K562 (cell line): ENCODE measurements at regions not wholly inside any gene's neighbourhood (a gene's known extent, or its start where the extent isn't known, plus 50 kb on each side); places are given as distances from the start of the nearest gene placed in this dataset.

Experiments
- ATAC-seq: fragments of 200-7000 bp; cut with Tn5 transposase; 3 replicates; pipeline ENCODE4 v1.9.1; 2020; ENCODE audit warnings: moderate library complexity
- BruUV-seq: library from RNA; stranded (reverse); fragments of 400-500 nt; replicated peaks from 2 replicates; lab custom pipeline; 2021; lab: Mats Ljungman, UMichigan
- CTCF ChIA-PET: fragments of 300-600 bp; formaldehyde crosslinking; extraction: SDS; loops from one replicate; lab custom pipeline; 2021; ENCODE audit warnings: low intra/inter-chr PET ratio; lab: Yijun Ruan, JAX
- POLR2A ChIA-PET: fragments of 300-600, 350-650 bp; sonication (Branson Sonifier 250); formaldehyde crosslinking; extraction: SDS; loops from one replicate; lab custom pipeline; 2021; ENCODE audit warnings: antibody characterized with exemption, inconsistent platforms; lab: Yijun Ruan, JAX
- DNase-seq, 4 experiments: peaks; one replicate each; pipeline versions ENCODE4 v3.0.0 to v3.0.0-alpha.2; 2011 to 2018; ENCODE audit warnings: low spot score in 3 of 4, mixed read lengths in 3 of 4; ENCODE audit errors: extremely low read depth in 1 of 4
- FAIRE-seq: peaks from 2 replicates; lab custom pipeline; 2011; peaks lifted over from hg19 to GRCh38; lab: Jason Lieb, UNC
- H2AFZ ChIP-seq: 2 replicates; pipeline ENCODE4 v1.6.0; 2011; ENCODE audit warnings: low read depth, low read length, control low read depth, inconsistent platforms
- H3K27ac ChIP-seq: fragments of 200-600 bp; 3 replicates; pipeline ENCODE4 v1.8.0; 2011; ENCODE audit warnings: low read depth, mild to moderate bottlenecking, control low read depth, inconsistent platforms, low read length, moderate library complexity, mixed read lengths; ENCODE audit errors: extremely low read depth
- H3K27me3 ChIP-seq, 2 experiments: fragments of 300-600 bp in 1 of 2; 2 replicates in 1 of 2; 3 replicates in 1 of 2; pipeline versions ENCODE4 v1.6.0 to v1.8.0; 2011; ENCODE audit warnings: inconsistent platforms in 2 of 2, low read length in 2 of 2, mild to moderate bottlenecking in 1 of 2, mixed read lengths in 1 of 2, moderate library complexity in 1 of 2; ENCODE audit not compliant: control insufficient read depth in 2 of 2, insufficient read depth in 2 of 2
- H3K36me3 ChIP-seq: fragments of 300-600 bp; 3 replicates; pipeline ENCODE4 v1.8.0; 2011; ENCODE audit warnings: mild to moderate bottlenecking, low read length, inconsistent platforms; ENCODE audit not compliant: control insufficient read depth, insufficient read depth
- H3K4me1 ChIP-seq, 2 experiments: fragments of 200-600 bp in 1 of 2; replicated peaks in 1 of 2; 2 replicates in 1 of 2; 3 replicates in 1 of 2; pipeline versions ENCODE4 v1.5.1 to v1.8.0; 2011; ENCODE audit warnings: inconsistent platforms in 2 of 2, low read length in 2 of 2, mild to moderate bottlenecking in 1 of 2, mixed read lengths in 1 of 2, moderate library complexity in 1 of 2; ENCODE audit not compliant: control insufficient read depth in 2 of 2, insufficient read depth in 2 of 2
- H3K4me2 ChIP-seq: 2 replicates; pipeline ENCODE4 v1.6.1; 2011; ENCODE audit warnings: low read length, control low read depth, inconsistent platforms, mixed read lengths; ENCODE audit not compliant: insufficient read depth
- H3K4me3 ChIP-seq: fragments of 200-600 bp; sonication (generic), shearing (Covaris generic); 2 replicates; pipeline ENCODE4 v1.5.1; 2016; ENCODE audit warnings: control low read depth, inconsistent platforms
- H3K79me2 ChIP-seq: fragments of 200-600 bp; 3 replicates; pipeline ENCODE4 v1.8.0; 2011; ENCODE audit warnings: low read length, inconsistent platforms; ENCODE audit not compliant: control insufficient read depth, insufficient read depth
- H3K9ac ChIP-seq, 2 experiments: 2 replicates each; pipeline versions ENCODE4 v1.6.0 to v1.6.1; 2011; ENCODE audit warnings: low read depth in 2 of 2, low read length in 2 of 2, control low read depth in 1 of 2, inconsistent platforms in 1 of 2, mild to moderate bottlenecking in 1 of 2, mixed read lengths in 1 of 2; ENCODE audit not compliant: insufficient read depth in 1 of 2
- H3K9me1 ChIP-seq: one replicate; pipeline ENCODE4 v1.6.0; 2011; ENCODE audit warnings: inconsistent platforms, mild to moderate bottlenecking, low read length, moderate library complexity; ENCODE audit not compliant: control insufficient read depth, insufficient read depth
- H3K9me3 ChIP-seq: replicated peaks from 2 replicates; pipeline ENCODE4 v1.5.1; 2011; ENCODE audit warnings: low read depth, low read length, inconsistent platforms; ENCODE audit not compliant: control insufficient read depth, insufficient read depth
- H4K20me1 ChIP-seq: replicated peaks from 2 replicates; pipeline ENCODE4 v1.6.1; 2011; ENCODE audit warnings: low read length, inconsistent platforms, mixed read lengths; ENCODE audit not compliant: control insufficient read depth, insufficient read depth
- GABPA ChIP-seq: fragments of 200-800 bp; sonication (Bioruptor generic); conservative IDR thresholded peaks from 2 replicates; pipeline ENCODE4 v1.6.1; 2016; ENCODE audit warnings: low read depth, missing genetic modification characterization, missing compliant biosample characterization
- NFXL1 ChIP-seq: fragments of 450-650 bp; formaldehyde crosslinking; IDR thresholded peaks from 2 replicates; pipeline ENCODE4 v1.4.0; 2021; ENCODE audit warnings: mild to moderate bottlenecking
- RNF219 ChIP-seq: fragments of 250-450 bp; sonication (Bioruptor Pico); IDR thresholded peaks from 2 replicates; pipeline ENCODE4 v1.5.0; 2022; ENCODE audit warnings: mild to moderate bottlenecking
- RREB1 ChIP-seq: fragments of 250-450 bp; sonication (Bioruptor Pico); IDR thresholded peaks from 2 replicates; pipeline ENCODE4 v1.4.0; 2020
- XRCC4 ChIP-seq: IDR thresholded peaks from one replicate; pipeline ENCODE4 v1.6.1; 2011; ENCODE audit not compliant: insufficient read depth, insufficient read length; ENCODE audit errors: extremely low read depth
- ZFX ChIP-seq: sonication (generic); formaldehyde crosslinking; IDR thresholded peaks from 2 replicates; pipeline ENCODE4 v1.8.0; 2022; ENCODE audit warnings: mild to moderate bottlenecking, missing genetic modification reagents, moderate library complexity
- ZNF609 ChIP-seq: sonication (generic); formaldehyde crosslinking; IDR thresholded peaks from 2 replicates; pipeline ENCODE4 v1.8.1; 2023; ENCODE audit warnings: missing genetic modification reagents, mild to moderate bottlenecking, borderline replicate concordance
- WGBS: fragments of 100-300 bp; shearing (Covaris generic); methylation state at CpG from one replicate; pipeline ENCODE4 v1.1.6; 2016; ENCODE audit warnings: low coverage, mixed read lengths; ENCODE audit not compliant: insufficient coverage; ENCODE audit errors: missing lambda C conversion rate; 5-methylcytosine and 5-hydroxymethylcytosine counted together
- in situ Hi-C: fragments of 300-500 bp; cut with MboI; formaldehyde crosslinking; loops from 4 replicates; pipeline ENCODE4 v1.15.0; 2018; ENCODE audit warnings: inconsistent platforms, mixed read lengths
- intact Hi-C: fragments of 100-400 bp; cut with micrococcal nuclease; formaldehyde crosslinking; loops from 2 replicates; pipeline ENCODE4 v1.14.2; 2022

GRCh38 chr2:65605743-65606058 is 173.3 kb upstream of the SPRED2 start (continued):
- TF ChIP-seq ZFX (CRISPR knock-in tag): no peak
- TF ChIP-seq RREB1 (CRISPR knock-in tag): no peak
- TF ChIP-seq, all 486 proteins: peak for 0

- no peaks in the 10 kb centered on the region for H3K9me3 ChIP-seq
- WGBS: 3% methylated on average over 4 of the region's 4 CpGs
- no peaks in the 10 kb centered on the region for H3K36me3 ChIP-seq
- no TSS peak for BruUV-seq
- DNase-seq: no peak
- CTCF ChIA-PET: no interaction called here
- H3K27me3 ChIP-seq: peaks cover 23 to 34% of the 10 kb centered on the region in 2 experiments; a peak in 4 of 5 replicates
- H3K4me1 ChIP-seq: no peaks in the 10 kb centered on the region
- no peak overlapping the region for H2AFZ ChIP-seq
- in situ Hi-C loops (no loop called here), intact Hi-C loops (no loop called here)
- H3K4me3 ChIP-seq: no peak overlapping the region
- no peaks in the 10 kb centered on the region for H3K79me2 ChIP-seq
- H4K20me1 ChIP-seq: no peaks in the 10 kb centered on the region
- no peak overlapping the region for H3K27ac ChIP-seq
- no peak overlapping the region for H3K9ac ChIP-seq
- H3K9me1 ChIP-seq: no peaks in the 10 kb centered on the region
- POLR2A ChIA-PET: no interaction called here
- ATAC-seq: no peak
- FAIRE-seq: no peak
- H3K4me2 ChIP-seq: no peak overlapping the region
- TF ChIP-seq NFXL1 (CRISPR knock-in tag) (no peak), RNF219 (CRISPR knock-in tag) (no peak), ZNF609 (no peak), XRCC4 (no peak), GABPA (tag) (no peak)
Measured at GRCh38 chr2:65605058-65605742, 172.8 kb upstream of the SPRED2 start.
